Immature natural killer cell (primary cell): ENCODE measurements at regions not wholly inside any gene's neighbourhood (a gene's known extent, or its start where the extent isn't known, plus 50 kb on each side); places are given as distances from the start of the nearest gene placed in this dataset.
"Not testable (repeated sequence)": the region's sequence is repeated elsewhere in the genome, so short reads cannot be mapped to it uniquely, and the experiment has no call there.

ENCODE experiments used
- DNase-seq, 3 donors: peaks; one replicate each; pipeline ENCODE4 v3.0.0; 2022; ENCODE audit warnings: mixed read lengths in 1 of 3
- H3K27ac Mint-ChIP-seq, 6 donors: one replicate each; pipeline ENCODE4 v1.8.0; 2020; ENCODE audit warnings: mixed read lengths in 6 of 6, mild to moderate bottlenecking in 5 of 6, inconsistent platforms in 4 of 6, moderate library complexity in 3 of 6
- H3K27me3 Mint-ChIP-seq, 3 donors: one replicate each; pipeline ENCODE4 v1.8.0; 2020 to 2021; ENCODE audit warnings: low read depth in 3 of 3, mild to moderate bottlenecking in 3 of 3, mixed read lengths in 3 of 3, moderate library complexity in 3 of 3, inconsistent platforms in 1 of 3
- H3K36me3 Mint-ChIP-seq, 3 donors: one replicate each; pipeline ENCODE4 v1.8.0; 2020; ENCODE audit warnings: mixed read lengths in 3 of 3, inconsistent platforms in 2 of 3, mild to moderate bottlenecking in 2 of 3
- H3K4me1 Mint-ChIP-seq, 2 donors: one replicate each; pipeline ENCODE4 v1.8.0; 2020; ENCODE audit warnings: inconsistent platforms in 2 of 2, mild to moderate bottlenecking in 2 of 2, mixed read lengths in 2 of 2, moderate library complexity in 1 of 2
- H3K4me3 Mint-ChIP-seq, 5 donors: one replicate each; pipeline ENCODE4 v1.8.0; 2020; ENCODE audit warnings: mild to moderate bottlenecking in 5 of 5, mixed read lengths in 5 of 5, inconsistent platforms in 3 of 5, moderate library complexity in 3 of 5
- H3K9me3 Mint-ChIP-seq, 6 donors: one replicate each; pipeline ENCODE4 v1.8.0; 2020; ENCODE audit warnings: mild to moderate bottlenecking in 6 of 6, mixed read lengths in 6 of 6, inconsistent platforms in 4 of 6, moderate library complexity in 3 of 6

- H3K4me1 Mint-ChIP-seq: no peaks in the 10 kb centered on the region
- H3K36me3 Mint-ChIP-seq: peaks cover 0 to under 1% (median 0%) of the 10 kb centered on the region in 3 donors
- peaks cover 0 to 12% (median 1%) of the 10 kb centered on the region in 6 donors for H3K9me3 Mint-ChIP-seq
- peaks cover 0 to 2% (median 2%) of the 10 kb centered on the region in 3 donors for H3K27me3 Mint-ChIP-seq
- no peak overlapping the region for H3K27ac Mint-ChIP-seq
- DNase-seq: no peak
- no peak overlapping the region for H3K4me3 Mint-ChIP-seq
Observed at GRCh38 chr18:11372163-11372562, 222.8 kb upstream of the PIEZO2 start.

GRCh38 chr18:11369556-11369955, 220.2 kb upstream of the PIEZO2 start:
- DNase-seq: no peak
- H3K27me3 Mint-ChIP-seq: peaks cover 1 to 3% (median 2%) of the 10 kb centered on the region in 3 donors
- H3K4me3 Mint-ChIP-seq: no peak overlapping the region
- peaks cover 0 to 2% (median 0%) of the 10 kb centered on the region in 3 donors for H3K36me3 Mint-ChIP-seq
- H3K9me3 Mint-ChIP-seq: peaks cover 0 to 12% (median 2%) of the 10 kb centered on the region in 6 donors
- no peaks in the 10 kb centered on the region for H3K4me1 Mint-ChIP-seq
- no peak overlapping the region for H3K27ac Mint-ChIP-seq

- no peak overlapping the region for H3K27ac Mint-ChIP-seq
- DNase-seq: no peak
- no peaks in the 10 kb centered on the region for H3K4me1 Mint-ChIP-seq
- H3K4me3 Mint-ChIP-seq: no peak overlapping the region
- H3K9me3 Mint-ChIP-seq: peaks cover 2 to 12% (median 2%) of the 10 kb centered on the region in 6 donors
- peaks cover 0 to 2% (median 0%) of the 10 kb centered on the region in 3 donors for H3K36me3 Mint-ChIP-seq
- peaks cover 1 to 3% (median 2%) of the 10 kb centered on the region in 3 donors for H3K27me3 Mint-ChIP-seq
Observed at GRCh38 chr18:11368020-11368419, 218.7 kb upstream of the PIEZO2 start.

- DNase-seq: no peak
- Mint-ChIP-seq H3K4me3 (no peak overlapping the region), H3K4me1 (no peaks in the 10 kb centered on the region), H3K36me3 (peaks cover 0 to 2% (median 0%) of the 10 kb centered on the region in 3 donors), H3K9me3 (peaks cover 2 to 12% (median 2%) of the 10 kb centered on the region in 6 donors), H3K27me3 (peaks cover 1 to 3% (median 2%) of the 10 kb centered on the region in 3 donors), H3K27ac (no peak overlapping the region)
Observed at GRCh38 chr18:11367351-11367750, 218.0 kb upstream of the PIEZO2 start.

GRCh38 chr18:11366410-11366809, 217.0 kb upstream of the PIEZO2 start:
- Mint-ChIP-seq H3K4me1 (no peaks in the 10 kb centered on the region), H3K27ac (no peak overlapping the region), H3K9me3 (peaks cover 2 to 11% (median 3%) of the 10 kb centered on the region in 6 donors), H3K27me3 (peaks cover 1 to 3% (median 2%) of the 10 kb centered on the region in 3 donors), H3K36me3 (peaks cover 0 to 2% (median 0%) of the 10 kb centered on the region in 3 donors), H3K4me3 (no peak overlapping the region)
- no peak for DNase-seq

- no peak overlapping the region for H3K4me3 Mint-ChIP-seq
- peaks cover 0 to 5% (median 1%) of the 10 kb centered on the region in 3 donors for H3K27me3 Mint-ChIP-seq
- no peak overlapping the region for H3K27ac Mint-ChIP-seq
- H3K4me1 Mint-ChIP-seq: no peaks in the 10 kb centered on the region
- no peak for DNase-seq
- H3K9me3 Mint-ChIP-seq: peaks cover 0 to 11% (median 3%) of the 10 kb centered on the region in 6 donors
- H3K36me3 Mint-ChIP-seq: peaks cover 0 to 2% (median 0%) of the 10 kb centered on the region in 3 donors
Observed at GRCh38 chr18:11362856-11363255, 213.5 kb upstream of the PIEZO2 start.

GRCh38 chr18:11361862-11362261, 212.5 kb upstream of the PIEZO2 start:
- H3K27me3 Mint-ChIP-seq, H3K4me1 Mint-ChIP-seq, H3K4me3 Mint-ChIP-seq, DNase-seq, H3K36me3 Mint-ChIP-seq, H3K27ac Mint-ChIP-seq: not testable (repeated sequence)
- H3K9me3 Mint-ChIP-seq: peaks cover 0 to 11% (median 1%) of the 10 kb centered on the region in 6 donors

GRCh38 chr18:11357678-11358077, 208.3 kb upstream of the PIEZO2 start:
- peaks cover 0 to 3% (median 0%) of the 10 kb centered on the region in 3 donors for H3K27me3 Mint-ChIP-seq
- H3K27ac Mint-ChIP-seq: no peak overlapping the region
- H3K4me1 Mint-ChIP-seq: no peaks in the 10 kb centered on the region
- H3K36me3 Mint-ChIP-seq: no peaks in the 10 kb centered on the region
- H3K4me3 Mint-ChIP-seq: no peak overlapping the region
- DNase-seq: no peak
- peaks cover 3 to 11% (median 6%) of the 10 kb centered on the region in 6 donors for H3K9me3 Mint-ChIP-seq

GRCh38 chr18:11344576-11344975, 195.2 kb upstream of the PIEZO2 start:
- H3K4me1 Mint-ChIP-seq, DNase-seq, H3K27ac Mint-ChIP-seq, H3K4me3 Mint-ChIP-seq, H3K36me3 Mint-ChIP-seq, H3K27me3 Mint-ChIP-seq: not testable (repeated sequence)
- peaks cover 10 to 33% (median 23%) of the 10 kb centered on the region in 6 donors for H3K9me3 Mint-ChIP-seq

GRCh38 chr18:11343096-11343495, 193.7 kb upstream of the PIEZO2 start:
- Mint-ChIP-seq H3K4me3 (no peak overlapping the region), H3K9me3 (peaks cover 7 to 33% (median 20%) of the 10 kb centered on the region in 6 donors), H3K27me3 (peaks cover 0 to 3% (median 0%) of the 10 kb centered on the region in 3 donors), H3K4me1 (no peaks in the 10 kb centered on the region), H3K36me3 (no peaks in the 10 kb centered on the region), H3K27ac (no peak overlapping the region)
- no peak for DNase-seq

- H3K27ac Mint-ChIP-seq, H3K4me1 Mint-ChIP-seq, H3K36me3 Mint-ChIP-seq, DNase-seq, H3K4me3 Mint-ChIP-seq, H3K27me3 Mint-ChIP-seq: not testable (repeated sequence)
- peaks cover 7 to 26% (median 14%) of the 10 kb centered on the region in 6 donors for H3K9me3 Mint-ChIP-seq
Observed at GRCh38 chr18:11342115-11342514, 192.7 kb upstream of the PIEZO2 start.

- Mint-ChIP-seq H3K27ac (no peak overlapping the region), H3K4me1 (no peaks in the 10 kb centered on the region), H3K9me3 (peaks cover 7 to 47% (median 11%) of the 10 kb centered on the region in 6 donors), H3K27me3 (peaks cover 0 to 2% (median 2%) of the 10 kb centered on the region in 3 donors), H3K4me3 (no peak overlapping the region), H3K36me3 (no peaks in the 10 kb centered on the region)
- no peak for DNase-seq
Observed at GRCh38 chr18:11339188-11339775, 189.9 kb upstream of the PIEZO2 start.

- DNase-seq: no peak
- Mint-ChIP-seq H3K27ac (no peak overlapping the region), H3K27me3 (peaks cover 0 to 2% (median 2%) of the 10 kb centered on the region in 3 donors), H3K4me1 (no peaks in the 10 kb centered on the region), H3K36me3 (no peaks in the 10 kb centered on the region), H3K9me3 (peaks cover 0 to 31% (median 2%) of the 10 kb centered on the region in 6 donors), H3K4me3 (no peak overlapping the region)
Observed at GRCh38 chr18:11336241-11336640, 186.9 kb upstream of the PIEZO2 start.

- H3K4me1 Mint-ChIP-seq: no peaks in the 10 kb centered on the region
- H3K27me3 Mint-ChIP-seq: peaks cover 0 to 3% (median 0%) of the 10 kb centered on the region in 3 donors
- H3K27ac Mint-ChIP-seq: no peak overlapping the region
- H3K4me3 Mint-ChIP-seq: no peak overlapping the region
- H3K36me3 Mint-ChIP-seq: no peaks in the 10 kb centered on the region
- no peak for DNase-seq
- H3K9me3 Mint-ChIP-seq: peaks cover 0 to 4% (median 2%) of the 10 kb centered on the region in 6 donors
Observed at GRCh38 chr18:11327391-11328009, 178.1 kb upstream of the PIEZO2 start.
